Endothelial cell of umbilical vein (primary cell): ENCODE measurements at regions not wholly inside any gene's neighbourhood (a gene's known extent, or its start where the extent isn't known, plus 50 kb on each side); places are given as distances from the start of the nearest gene placed in this dataset.

Experiments
- BruUV-seq: library from RNA; stranded (reverse); fragments of 400-500 nt; replicated peaks from 2 replicates; lab custom pipeline; 2021; lab: Mats Ljungman, UMichigan
- CTCF ChIA-PET: fragments of 300-600, 350-600 bp; sonication (Branson Sonifier 250); formaldehyde crosslinking; loops from one replicate; lab custom pipeline; 2021; ENCODE audit warnings: antibody characterized with exemption, inconsistent platforms; lab: Charles Lee
- POLR2A ChIA-PET: fragments of 300-600, 350-600 bp; sonication (Branson Sonifier 250); formaldehyde crosslinking; loops from one replicate; lab custom pipeline; 2021; ENCODE audit warnings: antibody characterized with exemption, inconsistent platforms; lab: Charles Lee
- DNase-seq: peaks from one replicate; pipeline ENCODE4 v3.0.0-alpha.2; 2011; ENCODE audit warnings: low read depth, low spot score
- FAIRE-seq: peaks from 2 replicates; lab custom pipeline; 2011; peaks lifted over from hg19 to GRCh38; lab: Jason Lieb, UNC
- H2AFZ ChIP-seq: 2 replicates; pipeline ENCODE4 v1.6.0; 2012; ENCODE audit warnings: low read depth, low read length, control low read depth, inconsistent platforms
- H3K27ac ChIP-seq: 2 replicates; pipeline ENCODE4 v1.5.1; 2011; ENCODE audit warnings: low read depth, mild to moderate bottlenecking, control low read depth, low read length, moderate library complexity; ENCODE audit not compliant: insufficient read depth
- H3K27me3 ChIP-seq, 2 experiments: 2 replicates each; pipeline versions ENCODE4 v1.6.0 to v1.6.1; 2011; ENCODE audit warnings: low read length in 2 of 2, mixed read lengths in 1 of 2; ENCODE audit not compliant: control insufficient read depth in 2 of 2, insufficient read depth in 2 of 2
- H3K36me3 ChIP-seq, 2 experiments: 2 replicates in 1 of 2; 3 replicates in 1 of 2; pipeline ENCODE4 v1.5.1; 2011; ENCODE audit warnings: low read length in 2 of 2, mild to moderate bottlenecking in 1 of 2, moderate library complexity in 1 of 2; ENCODE audit not compliant: control insufficient read depth in 2 of 2, insufficient read depth in 2 of 2; ENCODE audit errors: extremely low read depth in 1 of 2
- H3K4me1 ChIP-seq: 3 replicates; pipeline ENCODE4 v1.5.1; 2011; ENCODE audit warnings: mild to moderate bottlenecking, low read length; ENCODE audit not compliant: control insufficient read depth, insufficient read depth; ENCODE audit errors: extremely low read depth
- H3K4me2 ChIP-seq: 2 replicates; pipeline ENCODE4 v1.6.1; 2011; ENCODE audit warnings: low read length, control low read depth, mixed read lengths; ENCODE audit not compliant: insufficient read depth
- H3K4me3 ChIP-seq, 3 experiments: fragments of 200-600 bp in 1 of 3; sonication (generic), shearing (Covaris generic) in 1 of 3; replicated peaks in 1 of 3; 2 replicates each; pipeline ENCODE4 v1.5.1; 2011 to 2016; ENCODE audit warnings: control low read depth in 3 of 3, low read length in 3 of 3, mild to moderate bottlenecking in 2 of 3, inconsistent platforms in 1 of 3, low read depth in 1 of 3, moderate library complexity in 1 of 3; ENCODE audit not compliant: insufficient read depth in 1 of 3
- H3K79me2 ChIP-seq: 2 replicates; pipeline ENCODE4 v1.6.0; 2012; ENCODE audit warnings: low read length, inconsistent platforms; ENCODE audit not compliant: control insufficient read depth, insufficient read depth
- H3K9ac ChIP-seq: replicated peaks from 2 replicates; pipeline ENCODE3; 2011; ENCODE audit warnings: low read length, control low read depth; ENCODE audit not compliant: insufficient read depth; ENCODE audit errors: extremely low read depth
- H3K9me1 ChIP-seq: replicated peaks from 3 replicates; pipeline ENCODE4 v1.6.0; 2011; ENCODE audit warnings: mild to moderate bottlenecking, low read length; ENCODE audit not compliant: control insufficient read depth, insufficient read depth; ENCODE audit errors: extremely low read depth
- H3K9me3 ChIP-seq: replicated peaks from 2 replicates; pipeline ENCODE4 v1.5.1; 2012; ENCODE audit warnings: low read length, inconsistent platforms; ENCODE audit not compliant: control insufficient read depth, insufficient read depth
- H4K20me1 ChIP-seq: replicated peaks from 2 replicates; pipeline ENCODE3; 2011; ENCODE audit warnings: mild to moderate bottlenecking, low read length; ENCODE audit not compliant: control insufficient read depth, insufficient read depth; ENCODE audit errors: extremely low read depth
- EZH2 ChIP-seq: IDR thresholded peaks from 2 replicates; pipeline ENCODE4 v1.6.1; 2012; ENCODE audit warnings: borderline replicate concordance, low read depth, mild to moderate bottlenecking, moderate library complexity, low read length, inconsistent platforms; ENCODE audit not compliant: severe bottlenecking
- JUN ChIP-seq: IDR thresholded peaks from 2 replicates; pipeline ENCODE4 v1.6.1; 2011; ENCODE audit warnings: borderline replicate concordance, low read depth; ENCODE audit not compliant: insufficient read length, insufficient read depth
- MYC ChIP-seq: IDR thresholded peaks from one replicate; pipeline ENCODE4 v1.6.1; 2011; ENCODE audit warnings: mild to moderate bottlenecking, low read depth, low read length
- POLR2A ChIP-seq: IDR thresholded peaks from 2 replicates; pipeline ENCODE4 v1.6.1; 2012; ENCODE audit warnings: low read depth, mild to moderate bottlenecking, control low read depth, low read length
- POLR2AphosphoS5 ChIP-seq: IDR thresholded peaks from 2 replicates; pipeline ENCODE4 v1.6.1; 2012; ENCODE audit warnings: low read depth, mild to moderate bottlenecking, control low read depth, low read length, moderate library complexity; ENCODE audit not compliant: insufficient read depth
- dilution Hi-C: fragments of 300-500 bp; cut with MboI; formaldehyde crosslinking; loops from one replicate; pipeline ENCODE4 v1.15.0; 2019; ENCODE audit warnings: low sequenced_read_pairs; ENCODE audit not compliant: extremely low pct_ligation_motif_present
- intact Hi-C: fragments of 100-400 bp; cut with micrococcal nuclease; formaldehyde crosslinking; loops from one replicate; pipeline ENCODE4 v1.10.0; 2022
- TF ChIP-seq, protein P1 (sequence below): IDR thresholded peaks from 2 replicates; pipeline ENCODE4 v1.6.1; 2011; ENCODE audit not compliant: insufficient read depth, insufficient read length
- TF ChIP-seq, protein P2 (sequence below), 2 donors: IDR thresholded peaks; 1 replicate in 1 of 2; 2 replicates in 1 of 2; pipeline ENCODE4 v1.5.1; 2011; ENCODE audit warnings: low read length in 2 of 2, mild to moderate bottlenecking in 2 of 2, moderate library complexity in 2 of 2, control low read depth in 1 of 2, inconsistent platforms in 1 of 2, low read depth in 1 of 2; ENCODE audit not compliant: insufficient read depth in 1 of 2; ENCODE audit errors: extremely low read depth in 1 of 2

DNA sequence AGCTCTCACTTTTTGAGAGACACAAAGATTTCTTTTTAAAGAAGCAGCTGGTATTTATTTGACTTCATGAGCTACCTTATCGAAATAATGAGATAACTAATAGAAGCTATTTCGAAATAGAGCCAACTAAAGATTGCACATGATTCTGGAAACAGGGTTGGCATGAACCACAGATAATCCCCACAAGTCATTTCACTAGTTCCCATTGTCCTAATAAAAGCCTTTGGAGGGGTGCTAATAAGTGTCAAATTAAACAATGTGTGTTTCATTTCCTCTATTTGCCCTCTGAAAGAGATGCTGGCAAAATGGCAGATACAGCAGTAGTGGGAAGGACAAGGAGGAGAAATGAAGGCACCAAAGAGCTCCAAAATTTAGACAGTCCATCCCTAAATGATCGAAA is 78.6 kb upstream of the RIPOR2 start:
- Histone ChIP-seq H3K9ac (no peak overlapping the region), H3K4me3 (no peak overlapping the region), H3K4me1 (peaks cover 17% of the 10 kb centered on the region), H4K20me1 (no peaks in the 10 kb centered on the region), H3K9me1 (no peaks in the 10 kb centered on the region), H3K9me3 (no peaks in the 10 kb centered on the region), H3K36me3 (no peaks in the 10 kb centered on the region), H3K27ac (no peak overlapping the region), H3K27me3 (no peaks in the 10 kb centered on the region), H3K4me2 (no peak overlapping the region), H3K79me2 (no peaks in the 10 kb centered on the region), H2AFZ (no peak overlapping the region)
- FAIRE-seq, result no peak
- dilution Hi-C loops (no loop called here), intact Hi-C loops (loop anchor here (5.0 to 10.0 kb wide), 3 partner anchors 123 to 300 kb away; partner anchors contain the start of gene C6orf62)
- DNase-seq, result no peak
- BruUV-seq, result no TSS peak
- CTCF ChIA-PET, result interaction anchor here (1.2 to 8.6 kb wide), 7 partner anchors 12 to 157 kb away, joined by 3 to 160 read pairs (median 4); no protein-coding TSS in a partner anchor
- TF ChIP-seq MYC, result no peak
- TF ChIP-seq EZH2, result no peak
- POLR2A ChIA-PET, result interaction anchor here (0.6 kb wide), 1 partner anchor 15 kb away, joined by 4 read pairs; no protein-coding TSS in a partner anchor

DNA sequence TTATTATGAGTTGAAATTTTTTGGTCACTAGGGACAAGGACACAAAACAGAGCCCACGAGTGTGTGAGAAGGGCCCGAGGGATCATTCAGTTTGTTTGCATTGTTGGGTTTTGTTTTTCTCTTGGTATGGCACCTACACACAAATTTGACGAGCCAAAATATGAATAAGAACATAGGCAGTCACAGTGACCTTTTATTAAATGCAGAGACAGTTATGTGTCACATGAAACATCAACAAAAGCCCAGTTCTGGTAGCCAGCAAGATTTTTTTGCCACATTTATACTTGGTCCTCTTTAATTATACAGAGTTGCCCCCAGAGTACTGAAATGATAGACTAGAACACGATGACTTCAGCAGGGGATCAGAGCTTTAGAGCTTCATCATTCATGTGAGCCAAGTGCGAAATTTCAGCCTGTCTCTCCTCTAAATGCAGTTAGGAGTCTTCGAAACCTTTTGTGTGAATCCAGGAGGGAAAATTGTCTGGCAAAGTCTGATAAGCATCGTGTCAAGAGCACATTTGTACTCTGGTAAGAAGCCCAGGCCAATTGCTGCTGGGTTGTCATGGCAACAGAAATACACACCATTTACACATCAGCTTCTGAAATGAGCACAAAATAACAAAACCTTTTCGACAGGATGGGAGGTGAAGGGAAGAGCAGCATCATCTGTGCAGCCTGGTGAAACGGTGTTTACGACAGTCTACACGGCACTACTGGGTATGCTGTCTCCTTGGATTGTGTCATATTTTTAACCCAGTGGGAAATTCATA is 79.2 kb upstream of the RIPOR2 start:
- Histone ChIP-seq H3K4me2 (no peak overlapping the region), H2AFZ (no peak overlapping the region)
- CTCF ChIA-PET, result interaction anchor here (1.2 to 8.6 kb wide), 7 partner anchors 13 to 158 kb away, joined by 3 to 160 read pairs (median 4); no protein-coding TSS in a partner anchor

More for the DNA sequence above, 79.2 kb upstream of the RIPOR2 start:
- intact Hi-C loops, result loop anchor here (5.0 to 10.0 kb wide), 5 partner anchors 83 to 300 kb away; partner anchors contain the start of gene C6orf62
- no peak overlapping the region for H3K27ac ChIP-seq
- peak; percentile 71 for DNase-seq
- H3K9me3 ChIP-seq, result no peaks in the 10 kb centered on the region
- H3K4me3 ChIP-seq, result no peak overlapping the region
- no peaks in the 10 kb centered on the region for H3K9me1 ChIP-seq
- no peaks in the 10 kb centered on the region for H3K79me2 ChIP-seq
- no peak overlapping the region for H3K9ac ChIP-seq
- POLR2A ChIA-PET, result interaction anchor here (0.6 kb wide), 1 partner anchor 14 kb away, joined by 4 read pairs; no protein-coding TSS in a partner anchor
- no TSS peak for BruUV-seq
- H4K20me1 ChIP-seq, result no peaks in the 10 kb centered on the region
- dilution Hi-C loops, result no loop called here
- TF ChIP-seq POLR2AphosphoS5, result no peak
- no peak for TF ChIP-seq POLR2A
- no peak for TF ChIP-seq MYC
- TF ChIP-seq, protein P1, sequence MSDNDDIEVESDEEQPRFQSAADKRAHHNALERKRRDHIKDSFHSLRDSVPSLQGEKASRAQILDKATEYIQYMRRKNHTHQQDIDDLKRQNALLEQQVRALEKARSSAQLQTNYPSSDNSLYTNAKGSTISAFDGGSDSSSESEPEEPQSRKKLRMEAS, result no peak
- TF ChIP-seq EZH2, result no peak
- TF ChIP-seq, protein P2, sequence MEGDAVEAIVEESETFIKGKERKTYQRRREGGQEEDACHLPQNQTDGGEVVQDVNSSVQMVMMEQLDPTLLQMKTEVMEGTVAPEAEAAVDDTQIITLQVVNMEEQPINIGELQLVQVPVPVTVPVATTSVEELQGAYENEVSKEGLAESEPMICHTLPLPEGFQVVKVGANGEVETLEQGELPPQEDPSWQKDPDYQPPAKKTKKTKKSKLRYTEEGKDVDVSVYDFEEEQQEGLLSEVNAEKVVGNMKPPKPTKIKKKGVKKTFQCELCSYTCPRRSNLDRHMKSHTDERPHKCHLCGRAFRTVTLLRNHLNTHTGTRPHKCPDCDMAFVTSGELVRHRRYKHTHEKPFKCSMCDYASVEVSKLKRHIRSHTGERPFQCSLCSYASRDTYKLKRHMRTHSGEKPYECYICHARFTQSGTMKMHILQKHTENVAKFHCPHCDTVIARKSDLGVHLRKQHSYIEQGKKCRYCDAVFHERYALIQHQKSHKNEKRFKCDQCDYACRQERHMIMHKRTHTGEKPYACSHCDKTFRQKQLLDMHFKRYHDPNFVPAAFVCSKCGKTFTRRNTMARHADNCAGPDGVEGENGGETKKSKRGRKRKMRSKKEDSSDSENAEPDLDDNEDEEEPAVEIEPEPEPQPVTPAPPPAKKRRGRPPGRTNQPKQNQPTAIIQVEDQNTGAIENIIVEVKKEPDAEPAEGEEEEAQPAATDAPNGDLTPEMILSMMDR (IDR thresholded peaks at IDR 0.05; ENCODE audit: extremely low read depth in 1 of 2, insufficient read depth in 1 of 2, low read depth in 1 of 2, low read length in 2 of 2), result no peak
- no peak for TF ChIP-seq JUN
- peaks cover 17% of the 10 kb centered on the region for H3K4me1 ChIP-seq
- no peaks in the 10 kb centered on the region for H3K27me3 ChIP-seq
- FAIRE-seq, result no peak
- no peaks in the 10 kb centered on the region for H3K36me3 ChIP-seq
